22Rv1 (cell line): ENCODE measurements at regions not wholly inside any gene's neighbourhood (a gene's known extent, or its start where the extent isn't known, plus 50 kb on each side); places are given as distances from the start of the nearest gene placed in this dataset.

ENCODE experiments used
- H3K27ac ChIP-seq: fragments of 450-650 bp; 2 replicates; pipeline ENCODE4 v1.5.1; 2017
- ZFX ChIP-seq: fragments of 450-650 bp; IDR thresholded peaks from 2 replicates; pipeline ENCODE4 v1.6.1; 2017; ENCODE audit warnings: antibody characterized with exemption, borderline replicate concordance
- TF ChIP-seq, protein P1 (sequence below): fragments of 450-650 bp; IDR thresholded peaks from 2 replicates; pipeline ENCODE4 v1.5.1; 2017; ENCODE audit warnings: mild to moderate bottlenecking

DNA sequence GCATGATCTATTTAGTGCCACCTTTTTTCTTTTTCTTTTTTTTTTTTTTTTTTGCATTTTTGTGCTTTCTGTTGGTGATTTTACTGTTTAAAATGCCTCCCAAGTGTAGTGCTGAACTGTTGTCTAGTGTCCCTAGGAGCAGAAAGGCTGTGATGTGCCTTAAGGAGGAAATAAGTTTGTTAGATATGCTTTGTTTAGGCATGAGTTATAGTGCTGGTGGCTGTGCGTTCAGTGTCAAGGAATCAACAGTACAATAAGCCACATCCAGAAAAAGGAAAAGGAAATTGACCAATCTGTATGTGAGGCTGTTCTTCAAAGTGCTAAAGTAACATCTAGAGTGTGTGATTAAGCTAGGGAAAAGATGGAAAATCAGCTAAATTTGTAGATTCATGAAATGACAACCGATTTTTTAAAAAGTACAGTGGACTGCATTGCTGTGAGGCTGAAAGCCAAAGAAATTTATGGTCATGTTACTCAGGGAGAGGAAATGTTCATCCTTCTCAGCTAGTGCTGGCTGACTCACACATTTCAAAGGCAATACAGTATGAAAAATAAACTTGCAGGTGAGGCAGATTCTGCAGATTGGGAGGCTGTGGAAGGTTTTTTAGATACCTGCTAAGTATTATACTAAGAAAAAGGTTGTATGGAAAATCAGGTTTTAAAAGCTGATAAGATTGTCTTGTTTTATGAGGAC, 122.7 kb upstream of the ADCY1 start:
- TF ChIP-seq, protein P1, sequence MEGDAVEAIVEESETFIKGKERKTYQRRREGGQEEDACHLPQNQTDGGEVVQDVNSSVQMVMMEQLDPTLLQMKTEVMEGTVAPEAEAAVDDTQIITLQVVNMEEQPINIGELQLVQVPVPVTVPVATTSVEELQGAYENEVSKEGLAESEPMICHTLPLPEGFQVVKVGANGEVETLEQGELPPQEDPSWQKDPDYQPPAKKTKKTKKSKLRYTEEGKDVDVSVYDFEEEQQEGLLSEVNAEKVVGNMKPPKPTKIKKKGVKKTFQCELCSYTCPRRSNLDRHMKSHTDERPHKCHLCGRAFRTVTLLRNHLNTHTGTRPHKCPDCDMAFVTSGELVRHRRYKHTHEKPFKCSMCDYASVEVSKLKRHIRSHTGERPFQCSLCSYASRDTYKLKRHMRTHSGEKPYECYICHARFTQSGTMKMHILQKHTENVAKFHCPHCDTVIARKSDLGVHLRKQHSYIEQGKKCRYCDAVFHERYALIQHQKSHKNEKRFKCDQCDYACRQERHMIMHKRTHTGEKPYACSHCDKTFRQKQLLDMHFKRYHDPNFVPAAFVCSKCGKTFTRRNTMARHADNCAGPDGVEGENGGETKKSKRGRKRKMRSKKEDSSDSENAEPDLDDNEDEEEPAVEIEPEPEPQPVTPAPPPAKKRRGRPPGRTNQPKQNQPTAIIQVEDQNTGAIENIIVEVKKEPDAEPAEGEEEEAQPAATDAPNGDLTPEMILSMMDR, result no peak
- no peak for TF ChIP-seq ZFX
- H3K27ac ChIP-seq, result no peak overlapping the region

DNA sequence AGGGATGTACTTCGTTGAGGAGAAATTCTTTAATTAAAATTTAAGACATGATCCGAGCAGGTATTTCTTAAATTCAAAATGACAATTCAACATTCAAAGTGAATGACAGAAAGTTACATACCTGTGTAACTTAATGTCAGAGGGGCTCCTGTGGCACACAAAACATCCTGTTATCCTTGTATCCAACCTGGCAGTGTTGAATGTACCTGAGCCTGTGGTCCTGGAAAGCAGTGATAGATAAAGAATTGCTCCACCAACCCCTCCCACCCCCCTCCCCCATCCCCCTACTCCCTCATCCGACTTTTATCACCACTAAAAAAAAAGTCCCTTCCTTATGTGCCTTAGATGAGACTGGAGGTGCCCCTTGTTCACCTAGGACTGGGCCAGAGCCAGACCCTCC, 119.4 kb upstream of the ADCY1 start:
- TF ChIP-seq, protein P1, result no peak
- TF ChIP-seq ZFX, result no peak
- no peak overlapping the region for H3K27ac ChIP-seq

DNA sequence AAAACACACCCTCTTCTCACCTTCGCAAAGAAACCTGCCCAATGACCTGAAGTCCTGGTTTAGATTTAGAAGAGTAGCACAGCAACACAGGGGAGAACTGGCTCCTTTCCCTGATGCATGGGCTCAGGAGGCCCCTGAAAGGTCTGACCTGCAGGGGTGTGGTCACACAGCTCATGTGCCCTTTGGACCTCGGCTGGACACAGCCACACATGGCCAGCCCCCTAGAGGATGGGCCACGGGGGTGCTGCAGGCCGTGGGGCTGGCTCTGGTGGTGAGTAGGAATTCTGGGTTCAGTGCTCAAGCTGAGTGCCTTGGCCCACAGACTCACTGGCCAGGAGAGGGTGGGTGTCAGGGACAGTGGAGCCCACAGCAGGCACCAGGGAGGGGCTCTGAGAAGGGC, 118.5 kb upstream of the ADCY1 start:
- no peak for TF ChIP-seq ZFX
- TF ChIP-seq, protein P1, result no peak
- H3K27ac ChIP-seq, result no peak overlapping the region

DNA sequence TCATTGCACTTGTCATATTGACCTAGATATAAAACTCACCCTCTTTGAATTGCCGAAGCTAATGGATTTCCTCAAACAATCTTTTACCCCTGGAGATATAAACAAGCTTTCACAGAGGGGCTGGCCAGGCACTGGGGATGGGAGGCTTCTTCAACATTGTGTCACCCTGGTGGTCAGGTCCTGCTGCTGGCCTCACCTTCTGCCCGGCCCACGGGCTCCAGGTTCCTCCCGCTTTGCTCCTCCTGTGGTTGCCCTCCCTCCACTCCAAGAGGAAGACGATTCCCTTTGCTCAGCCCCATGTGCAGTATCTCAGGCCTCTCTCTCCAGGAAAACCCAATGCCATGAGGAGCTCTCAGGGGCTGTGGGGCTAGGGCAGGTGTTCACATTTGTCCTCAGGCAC, 118.1 kb upstream of the ADCY1 start:
- H3K27ac ChIP-seq, result no peak overlapping the region
- no peak for TF ChIP-seq ZFX
- TF ChIP-seq, protein P1, result no peak

DNA sequence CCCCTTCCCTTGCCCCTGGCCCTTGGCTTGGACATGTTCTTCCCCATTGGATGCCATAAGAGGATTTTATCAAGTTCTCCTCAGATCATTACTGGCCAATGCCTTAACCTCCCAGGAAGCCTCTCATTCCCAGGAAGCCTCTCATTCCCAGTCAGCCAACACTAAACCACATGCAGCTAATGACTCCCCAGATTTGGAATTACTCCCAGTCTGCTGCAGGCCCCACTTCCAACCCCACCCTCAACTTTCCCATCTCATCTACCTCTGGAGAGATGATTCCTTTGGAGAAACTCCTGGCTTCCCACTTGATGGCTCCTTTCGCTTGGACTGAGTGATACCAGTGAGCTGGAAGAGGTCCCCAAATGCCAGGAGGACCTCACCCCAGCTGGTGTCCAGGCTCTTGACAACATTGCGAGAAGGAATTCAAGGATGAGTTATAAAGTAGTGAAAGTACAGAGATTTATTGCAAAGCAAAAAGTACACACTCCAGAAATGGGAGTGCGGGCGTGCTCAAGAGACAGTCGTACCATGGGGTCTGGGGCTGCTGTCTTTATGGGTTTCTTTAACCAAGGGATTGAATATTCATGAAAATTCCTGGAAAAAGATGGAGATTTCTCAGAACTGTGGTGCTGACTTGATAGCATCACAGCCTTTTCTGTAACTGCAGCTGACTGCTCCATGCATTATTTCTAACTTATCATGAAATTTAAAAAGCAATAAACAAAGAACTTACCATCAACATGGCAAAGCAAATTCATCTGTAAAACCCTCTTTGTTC, 117.2 kb upstream of the ADCY1 start:
- H3K27ac ChIP-seq, result no peak overlapping the region
- TF ChIP-seq ZFX, result no peak

DNA sequence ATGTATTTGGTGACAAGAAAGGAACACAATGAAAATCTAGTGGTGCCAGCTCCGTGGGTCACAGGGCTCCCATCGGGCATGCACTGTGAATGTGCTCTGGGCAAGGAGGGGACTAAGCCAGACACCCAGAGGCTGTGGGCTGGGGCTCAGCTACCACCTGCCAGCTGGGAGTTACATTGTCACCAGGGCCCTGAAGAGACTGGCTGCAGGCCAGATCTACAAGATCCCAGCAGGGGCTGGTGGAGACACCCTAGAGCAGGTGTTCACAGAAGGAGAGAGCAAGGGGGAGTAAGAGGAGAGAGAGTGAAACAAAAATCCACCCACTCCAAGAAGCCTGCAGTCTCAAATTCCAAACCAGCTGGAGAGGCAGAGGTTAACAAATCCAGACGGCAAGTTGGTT, 116.6 kb upstream of the ADCY1 start:
- H3K27ac ChIP-seq, result no peak overlapping the region
- TF ChIP-seq, protein P1, result no peak
- TF ChIP-seq ZFX, result no peak

DNA sequence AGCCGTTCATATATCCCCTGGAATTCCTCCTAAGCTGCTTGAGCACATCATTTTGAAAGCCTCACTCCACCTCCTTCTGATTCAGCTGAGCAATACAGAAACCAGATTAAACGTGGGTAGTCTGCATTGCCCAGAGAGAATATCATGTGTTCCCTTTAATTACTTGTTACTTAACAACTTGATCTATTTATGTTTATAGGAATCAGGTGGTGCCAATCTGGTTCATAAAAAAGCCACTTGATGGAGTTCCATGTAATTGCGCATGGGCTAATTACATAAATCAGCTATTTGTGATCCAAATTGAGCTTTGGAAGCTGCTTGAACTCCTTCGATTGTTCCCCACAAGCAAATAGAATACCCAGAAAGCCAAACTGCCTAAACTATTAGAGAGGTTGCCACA, 114.7 kb upstream of the ADCY1 start:
- TF ChIP-seq, protein P1, result no peak
- TF ChIP-seq ZFX, result no peak

More for the DNA sequence above, 114.7 kb upstream of the ADCY1 start:
- no peak overlapping the region for H3K27ac ChIP-seq
